Activated T-cell treated with anti-CD3 and anti-CD28 coated beads, Interleukin-2, amount 50 U/mL, for 72 hours (primary cell): ENCODE measurements at regions not wholly inside any gene's neighbourhood (a gene's known extent, or its start where the extent isn't known, plus 50 kb on each side); places are given as distances from the start of the nearest gene placed in this dataset.

Experiments
- ATAC-seq, 2 donors: fragments of 150-1000 bp; cut with Tn5 transposase; replicated peaks in 1 of 2; 2 replicates each; pipeline ENCODE4 v1.10.0; 2021; ENCODE audit warnings: moderate library complexity in 2 of 2, mild to moderate bottlenecking in 1 of 2
- DNase-seq, 2 donors: peaks; one replicate each; pipeline ENCODE4 v3.0.0; 2021 to 2022; ENCODE audit warnings: mixed read lengths in 1 of 2
- H3K27ac Mint-ChIP-seq: one replicate; pipeline ENCODE4 v1.8.0; 2022; ENCODE audit warnings: mild to moderate bottlenecking, moderate library complexity, mixed read lengths
- H3K27me3 Mint-ChIP-seq: one replicate; pipeline ENCODE4 v1.8.0; 2022; ENCODE audit warnings: low read depth, mixed read lengths
- H3K36me3 Mint-ChIP-seq, 2 donors: one replicate each; pipeline ENCODE4 v1.8.0; 2022; ENCODE audit warnings: mixed read lengths in 2 of 2, mild to moderate bottlenecking in 1 of 2; ENCODE audit not compliant: insufficient read depth in 2 of 2
- H3K4me1 Mint-ChIP-seq: one replicate; pipeline ENCODE4 v1.8.0; 2022; ENCODE audit warnings: low read depth, mixed read lengths
- H3K4me3 Mint-ChIP-seq, 2 donors: one replicate each; pipeline ENCODE4 v1.8.0; 2022; ENCODE audit warnings: mild to moderate bottlenecking in 2 of 2, mixed read lengths in 2 of 2, moderate library complexity in 2 of 2
- H3K9me3 Mint-ChIP-seq, 2 donors: one replicate each; pipeline ENCODE4 v1.8.0; 2022; ENCODE audit warnings: mixed read lengths in 2 of 2

GRCh38 chr10:3248526-3249306 lies 76.1 kb upstream of the PITRM1 start:
- no peaks in the 10 kb centered on the region for H3K36me3 Mint-ChIP-seq
- H3K9me3 Mint-ChIP-seq = no peaks in the 10 kb centered on the region
- no peak overlapping the region for H3K4me3 Mint-ChIP-seq
- DNase-seq (no peak), ATAC-seq (peak in 1 of 2 donors; percentile 49)
- peaks cover 8% of the 10 kb centered on the region for H3K4me1 Mint-ChIP-seq
- H3K27me3 Mint-ChIP-seq = peaks cover 67% of the 10 kb centered on the region
- no peak overlapping the region for H3K27ac Mint-ChIP-seq

- H3K4me1 Mint-ChIP-seq = no peaks in the 10 kb centered on the region
- no peaks in the 10 kb centered on the region for H3K9me3 Mint-ChIP-seq
- no peak overlapping the region for H3K4me3 Mint-ChIP-seq
- DNase-seq = no peak
- peaks cover 41% of the 10 kb centered on the region for H3K27me3 Mint-ChIP-seq
- no peak overlapping the region for H3K27ac Mint-ChIP-seq
- no peak for ATAC-seq
- H3K36me3 Mint-ChIP-seq = no peaks in the 10 kb centered on the region
Observed at GRCh38 chr10:3245395-3245794, 72.8 kb upstream of the PITRM1 start.

GRCh38 chr10:3241967-3242650 lies 69.5 kb upstream of the PITRM1 start:
- Mint-ChIP-seq H3K4me3 (no peak overlapping the region), H3K4me1 (peaks cover 8% of the 10 kb centered on the region), H3K27me3 (peaks cover 25% of the 10 kb centered on the region), H3K36me3 (no peaks in the 10 kb centered on the region), H3K9me3 (no peaks in the 10 kb centered on the region), H3K27ac (no peak overlapping the region)
- no peak for ATAC-seq
- DNase-seq = no peak

- Mint-ChIP-seq H3K9me3 (no peaks in the 10 kb centered on the region), H3K27me3 (peaks cover 29% of the 10 kb centered on the region), H3K36me3 (no peaks in the 10 kb centered on the region), H3K4me3 (no peak overlapping the region), H3K4me1 (peaks cover 8% of the 10 kb centered on the region), H3K27ac (no peak overlapping the region)
- DNase-seq = no peak
- ATAC-seq = no peak
Observed at GRCh38 chr10:3241274-3241921, 68.8 kb upstream of the PITRM1 start.

DNA sequence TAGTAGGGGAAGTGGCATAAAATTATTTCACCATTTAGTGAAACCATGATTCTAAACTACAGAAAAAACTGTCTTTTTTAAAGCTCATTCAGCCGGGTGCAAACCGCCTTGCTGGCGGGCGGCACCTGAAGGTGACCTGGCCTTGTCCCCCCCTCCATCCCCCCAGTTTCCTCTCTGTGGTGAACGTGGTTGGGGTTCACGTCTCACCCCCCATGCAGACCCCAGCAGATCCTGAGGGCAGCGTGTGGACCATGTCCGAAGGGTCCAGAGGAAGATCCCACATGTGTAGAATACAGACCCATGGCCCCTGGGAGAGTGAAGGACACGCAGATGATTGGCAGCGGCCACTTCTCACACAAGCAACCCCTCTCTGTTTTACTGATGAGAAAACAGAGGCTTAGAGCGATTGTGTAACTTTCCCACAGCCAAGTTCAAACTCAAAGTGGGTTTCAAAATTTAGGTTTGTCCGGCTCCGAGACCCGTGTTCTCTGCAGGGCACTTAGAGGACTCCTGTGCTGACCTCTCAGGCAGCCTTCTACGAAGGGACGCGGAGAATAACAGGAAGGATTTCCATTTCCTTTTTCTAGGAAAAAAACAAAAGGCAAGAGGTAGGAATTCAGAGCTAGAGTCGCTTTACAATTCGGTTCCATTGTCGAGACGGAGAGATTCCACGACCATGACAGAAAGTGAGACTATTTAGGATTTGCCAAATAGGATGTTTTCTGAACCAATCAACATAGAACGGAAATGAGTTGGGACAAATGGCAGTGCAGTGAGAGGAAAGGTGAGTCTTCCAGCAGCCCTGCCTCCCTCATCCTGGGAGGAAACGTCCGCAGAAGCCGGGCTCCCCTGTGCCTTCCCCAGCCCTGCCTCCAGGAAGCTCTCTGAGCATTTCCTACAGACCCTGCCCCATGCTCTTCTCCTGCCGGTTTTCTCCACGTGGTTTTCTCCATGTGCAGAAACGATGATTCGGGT lies 67.6 kb upstream of the PITRM1 start:
- H3K9me3 Mint-ChIP-seq = no peaks in the 10 kb centered on the region
- H3K4me1 Mint-ChIP-seq = peaks cover 8% of the 10 kb centered on the region
- DNase-seq (no peak), ATAC-seq (peak in 1 of 2 donors; percentile 24)
- H3K27me3 Mint-ChIP-seq = peaks cover 29% of the 10 kb centered on the region
- no peaks in the 10 kb centered on the region for H3K36me3 Mint-ChIP-seq
- no peak overlapping the region for H3K27ac Mint-ChIP-seq
- no peak overlapping the region for H3K4me3 Mint-ChIP-seq

DNA sequence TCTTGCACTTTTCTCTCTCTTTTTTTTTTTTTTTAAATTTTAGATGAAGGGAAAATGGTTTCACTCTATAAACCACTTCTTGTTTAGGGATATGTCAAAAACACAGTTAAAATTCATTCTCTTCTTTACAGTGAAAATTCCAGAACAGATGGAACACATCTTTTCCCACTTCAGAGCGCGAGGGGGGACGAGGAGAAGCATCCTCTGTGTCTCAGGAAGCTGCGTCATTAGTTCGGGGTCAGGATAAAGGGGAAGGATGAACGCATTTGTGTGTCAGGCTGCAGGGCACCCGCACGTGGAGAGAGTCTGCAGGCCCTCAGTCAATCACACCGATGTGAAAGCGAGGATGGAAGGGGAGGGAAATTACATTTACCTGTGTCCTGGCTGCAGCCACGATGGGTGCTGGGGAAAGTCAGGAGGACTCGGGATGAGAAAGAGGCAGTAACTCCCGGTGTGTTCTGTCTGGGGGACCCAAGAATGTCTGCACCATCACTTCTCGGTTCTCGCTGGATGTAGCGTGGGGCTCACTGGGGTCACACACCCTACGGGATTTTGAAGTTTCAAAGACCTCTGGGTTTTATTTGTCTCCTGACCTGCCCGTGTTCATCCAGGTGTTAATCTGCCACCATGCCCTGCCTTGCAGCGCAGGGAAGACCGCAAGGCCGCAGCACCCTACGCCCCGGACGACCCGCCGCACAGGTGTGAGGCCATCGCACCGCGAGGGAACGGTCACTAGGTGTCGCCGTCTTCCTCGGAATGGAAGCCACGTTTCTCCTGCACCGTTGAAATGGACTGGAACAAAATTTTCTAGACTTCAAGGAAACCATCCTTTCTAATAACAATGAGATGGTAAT lies 66.7 kb upstream of the PITRM1 start:
- H3K27ac Mint-ChIP-seq = no peak overlapping the region
- H3K4me1 Mint-ChIP-seq = peaks cover 8% of the 10 kb centered on the region
- no peaks in the 10 kb centered on the region for H3K36me3 Mint-ChIP-seq
- peaks cover 26% of the 10 kb centered on the region for H3K27me3 Mint-ChIP-seq
- ATAC-seq (peak; percentile 87 to 88), DNase-seq (peak; percentile 75 to 76)
- no peaks in the 10 kb centered on the region for H3K9me3 Mint-ChIP-seq
- no peak overlapping the region for H3K4me3 Mint-ChIP-seq

DNA sequence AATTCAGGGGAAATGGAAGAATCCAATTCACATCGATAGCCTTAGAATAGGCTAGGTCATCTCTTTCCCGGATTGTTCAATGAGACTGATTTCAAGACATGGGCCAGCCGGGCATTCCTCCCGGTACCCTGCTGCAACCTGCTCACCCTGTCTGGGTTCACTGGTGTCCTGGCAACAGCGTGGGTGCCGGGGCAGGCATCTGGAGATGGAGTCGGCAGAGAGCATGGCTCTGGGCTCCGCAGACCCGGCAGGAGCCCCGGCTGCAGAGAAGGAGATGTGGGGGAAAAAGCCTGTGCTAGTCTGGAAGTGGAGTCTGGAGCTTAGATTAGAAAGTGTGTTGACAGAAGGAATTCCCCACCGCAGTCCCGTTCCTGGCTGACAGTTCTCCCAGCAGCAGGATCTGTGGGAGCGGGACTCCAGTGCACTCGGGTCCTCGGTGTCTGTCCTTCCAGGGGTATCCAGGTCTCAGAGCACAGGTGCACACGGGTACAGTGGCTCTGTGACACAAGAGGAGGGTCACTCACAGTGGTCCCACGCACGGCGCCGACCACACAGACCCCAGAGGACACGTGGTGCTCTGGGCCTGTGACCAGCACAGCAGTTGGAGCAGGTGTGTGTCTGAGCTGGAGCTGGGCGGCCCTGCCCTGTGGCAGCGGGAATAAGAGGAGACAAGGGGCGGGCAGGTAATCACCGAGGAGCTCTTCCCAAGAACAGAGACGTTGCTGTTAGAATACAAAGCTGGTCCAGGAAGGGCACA lies 65.7 kb upstream of the PITRM1 start:
- peaks cover 26% of the 10 kb centered on the region for H3K27me3 Mint-ChIP-seq

GRCh38 chr10:3237530-3237929 lies 64.9 kb upstream of the PITRM1 start:
- H3K27me3 Mint-ChIP-seq = peaks cover 34% of the 10 kb centered on the region
- no peaks in the 10 kb centered on the region for H3K36me3 Mint-ChIP-seq
- no peak overlapping the region for H3K4me3 Mint-ChIP-seq
- ATAC-seq (no peak), DNase-seq (no peak)
- peaks cover 8% of the 10 kb centered on the region for H3K4me1 Mint-ChIP-seq
- H3K9me3 Mint-ChIP-seq = no peaks in the 10 kb centered on the region
- H3K27ac Mint-ChIP-seq = no peak overlapping the region

More for the DNA sequence above, 65.7 kb upstream of the PITRM1 start:
- Mint-ChIP-seq H3K4me1 (peaks cover 8% of the 10 kb centered on the region), H3K27ac (no peak overlapping the region), H3K36me3 (no peaks in the 10 kb centered on the region), H3K9me3 (no peaks in the 10 kb centered on the region), H3K4me3 (no peak overlapping the region)
- DNase-seq = no peak
- ATAC-seq = no peak

DNA sequence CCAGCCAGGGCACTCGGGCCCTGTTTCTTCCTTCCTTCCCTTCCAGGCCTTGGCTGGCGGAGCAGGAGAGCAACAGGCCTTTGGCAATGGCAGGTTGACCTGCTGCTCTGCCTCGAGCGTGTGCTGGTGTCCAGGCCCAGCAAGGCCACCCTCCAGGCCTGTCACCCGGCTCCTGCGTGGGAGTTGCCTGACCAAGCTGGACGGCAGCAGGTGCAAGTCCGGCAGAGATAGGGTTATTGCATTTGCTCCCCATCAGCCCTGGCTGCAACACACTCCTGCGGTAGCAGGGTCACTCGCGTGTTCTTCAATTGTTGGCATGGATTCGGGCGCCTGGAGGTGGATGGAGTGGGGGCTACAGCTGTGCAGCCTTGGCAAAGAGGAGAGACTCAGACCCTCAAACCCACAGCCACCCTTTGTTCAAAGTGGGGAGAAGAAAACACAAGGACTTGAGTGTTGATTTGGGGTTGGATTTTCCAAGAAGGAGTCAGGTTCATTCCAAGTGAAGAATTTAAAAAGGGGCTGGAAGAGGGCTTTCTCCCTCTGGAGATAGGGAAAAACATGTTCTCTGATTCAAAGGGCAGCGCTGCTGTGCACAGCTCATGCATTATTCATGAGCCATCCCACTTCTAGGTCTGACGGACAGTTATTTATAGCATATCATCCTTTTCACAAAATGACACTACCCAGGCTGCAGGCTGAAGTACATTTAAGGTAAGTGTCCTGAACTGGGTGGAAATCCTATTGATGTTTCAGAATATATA lies 64.2 kb upstream of the PITRM1 start:
- no peaks in the 10 kb centered on the region for H3K36me3 Mint-ChIP-seq
- H3K4me3 Mint-ChIP-seq = no peak overlapping the region
- ATAC-seq (no peak), DNase-seq (no peak)
- H3K27me3 Mint-ChIP-seq = peaks cover 41% of the 10 kb centered on the region
- H3K4me1 Mint-ChIP-seq = peaks cover 8% of the 10 kb centered on the region
- no peak overlapping the region for H3K27ac Mint-ChIP-seq
- H3K9me3 Mint-ChIP-seq = no peaks in the 10 kb centered on the region

GRCh38 chr10:3235996-3236510 lies 63.5 kb upstream of the PITRM1 start:
- peaks cover 48% of the 10 kb centered on the region for H3K27me3 Mint-ChIP-seq
- ATAC-seq (no peak), DNase-seq (no peak)
- H3K27ac Mint-ChIP-seq = no peak overlapping the region
- H3K4me1 Mint-ChIP-seq = peaks cover 8% of the 10 kb centered on the region
- H3K9me3 Mint-ChIP-seq = no peaks in the 10 kb centered on the region
- no peak overlapping the region for H3K4me3 Mint-ChIP-seq
- no peaks in the 10 kb centered on the region for H3K36me3 Mint-ChIP-seq

- peaks cover 51% of the 10 kb centered on the region for H3K27me3 Mint-ChIP-seq
- H3K27ac Mint-ChIP-seq = no peak overlapping the region
- H3K9me3 Mint-ChIP-seq = no peaks in the 10 kb centered on the region
- peaks cover 8% of the 10 kb centered on the region for H3K4me1 Mint-ChIP-seq
- no peaks in the 10 kb centered on the region for H3K36me3 Mint-ChIP-seq
- ATAC-seq (no peak), DNase-seq (no peak)
- H3K4me3 Mint-ChIP-seq = no peak overlapping the region
Observed at GRCh38 chr10:3235395-3235794, 62.8 kb upstream of the PITRM1 start.
